Mammary epithelial cell (primary cell): ENCODE measurements at regions not wholly inside any gene's neighbourhood (a gene's known extent, or its start where the extent isn't known, plus 50 kb on each side); places are given as distances from the start of the nearest gene placed in this dataset.

Source experiments
- EZH2 ChIP-seq: IDR thresholded peaks from 2 replicates; pipeline ENCODE4 v1.6.1; 2012; ENCODE audit warnings: low read length, inconsistent platforms, borderline replicate concordance
- TF ChIP-seq, protein P1 (sequence below), 2 donors: IDR thresholded peaks in 1 of 2; conservative IDR thresholded peaks in 1 of 2; 2 replicates each; pipeline ENCODE4 v1.5.1; 2011 to 2012; ENCODE audit warnings: inconsistent platforms in 2 of 2, low read length in 2 of 2, mild to moderate bottlenecking in 2 of 2, control low read depth in 1 of 2, low read depth in 1 of 2; ENCODE audit not compliant: insufficient read depth in 1 of 2; ENCODE audit errors: extremely low read depth in 1 of 2

- TF ChIP-seq, protein P1, sequence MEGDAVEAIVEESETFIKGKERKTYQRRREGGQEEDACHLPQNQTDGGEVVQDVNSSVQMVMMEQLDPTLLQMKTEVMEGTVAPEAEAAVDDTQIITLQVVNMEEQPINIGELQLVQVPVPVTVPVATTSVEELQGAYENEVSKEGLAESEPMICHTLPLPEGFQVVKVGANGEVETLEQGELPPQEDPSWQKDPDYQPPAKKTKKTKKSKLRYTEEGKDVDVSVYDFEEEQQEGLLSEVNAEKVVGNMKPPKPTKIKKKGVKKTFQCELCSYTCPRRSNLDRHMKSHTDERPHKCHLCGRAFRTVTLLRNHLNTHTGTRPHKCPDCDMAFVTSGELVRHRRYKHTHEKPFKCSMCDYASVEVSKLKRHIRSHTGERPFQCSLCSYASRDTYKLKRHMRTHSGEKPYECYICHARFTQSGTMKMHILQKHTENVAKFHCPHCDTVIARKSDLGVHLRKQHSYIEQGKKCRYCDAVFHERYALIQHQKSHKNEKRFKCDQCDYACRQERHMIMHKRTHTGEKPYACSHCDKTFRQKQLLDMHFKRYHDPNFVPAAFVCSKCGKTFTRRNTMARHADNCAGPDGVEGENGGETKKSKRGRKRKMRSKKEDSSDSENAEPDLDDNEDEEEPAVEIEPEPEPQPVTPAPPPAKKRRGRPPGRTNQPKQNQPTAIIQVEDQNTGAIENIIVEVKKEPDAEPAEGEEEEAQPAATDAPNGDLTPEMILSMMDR (conservative IDR thresholded peaks at IDR 0.05 in 1 of 2, IDR thresholded peaks at IDR 0.05 in 1 of 2; ENCODE audit: extremely low read depth in 1 of 2, insufficient read depth in 1 of 2, low read depth in 1 of 2, low read length in 2 of 2), result no peak
- no peak for TF ChIP-seq EZH2
Measured at GRCh38 chr5:74289691-74290090, 350.8 kb downstream of the ENC1 start.
